ENCODE measurements at regions not wholly inside any gene's neighbourhood (a gene's known extent, or its start where the extent isn't known, plus 50 kb on each side); places are given as distances from the start of the nearest gene placed in this dataset.

DNA sequence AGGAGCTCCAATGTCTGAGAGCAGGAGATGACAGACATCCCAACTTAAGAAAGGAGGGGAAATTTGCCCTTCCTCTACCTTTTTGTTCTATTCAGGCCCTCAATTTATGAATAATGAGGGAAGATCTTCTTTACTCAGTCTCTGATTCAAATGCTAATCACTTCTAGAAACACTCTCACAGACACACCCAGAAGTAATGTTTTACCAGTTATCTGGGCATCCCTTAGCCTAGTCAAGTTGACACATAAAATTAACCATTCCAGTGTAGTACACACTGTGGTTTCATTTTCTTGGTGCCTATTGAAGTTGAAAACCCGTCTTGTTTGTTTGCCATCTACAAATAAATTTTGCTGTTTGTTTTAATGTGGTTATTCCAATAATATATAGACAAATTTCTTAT lies 167.6 kb downstream of the PCSK1 start:
- WGBS (ENCODE audit: insufficient coverage) = no CpG with 5 or more reads among the region's 1 CpG
- H3K9me3 ChIP-seq (ENCODE audit: control insufficient read depth, insufficient read depth, low read length) = peaks cover 8% of the 10 kb centered on the region
- H3K4me3 Mint-ChIP-seq = no peak overlapping the region
- no peaks in the 10 kb centered on the region for H3K4me1 ChIP-seq (ENCODE audit: control insufficient read depth, insufficient read depth, low read length)
- TF ChIP-seq, protein P1, sequence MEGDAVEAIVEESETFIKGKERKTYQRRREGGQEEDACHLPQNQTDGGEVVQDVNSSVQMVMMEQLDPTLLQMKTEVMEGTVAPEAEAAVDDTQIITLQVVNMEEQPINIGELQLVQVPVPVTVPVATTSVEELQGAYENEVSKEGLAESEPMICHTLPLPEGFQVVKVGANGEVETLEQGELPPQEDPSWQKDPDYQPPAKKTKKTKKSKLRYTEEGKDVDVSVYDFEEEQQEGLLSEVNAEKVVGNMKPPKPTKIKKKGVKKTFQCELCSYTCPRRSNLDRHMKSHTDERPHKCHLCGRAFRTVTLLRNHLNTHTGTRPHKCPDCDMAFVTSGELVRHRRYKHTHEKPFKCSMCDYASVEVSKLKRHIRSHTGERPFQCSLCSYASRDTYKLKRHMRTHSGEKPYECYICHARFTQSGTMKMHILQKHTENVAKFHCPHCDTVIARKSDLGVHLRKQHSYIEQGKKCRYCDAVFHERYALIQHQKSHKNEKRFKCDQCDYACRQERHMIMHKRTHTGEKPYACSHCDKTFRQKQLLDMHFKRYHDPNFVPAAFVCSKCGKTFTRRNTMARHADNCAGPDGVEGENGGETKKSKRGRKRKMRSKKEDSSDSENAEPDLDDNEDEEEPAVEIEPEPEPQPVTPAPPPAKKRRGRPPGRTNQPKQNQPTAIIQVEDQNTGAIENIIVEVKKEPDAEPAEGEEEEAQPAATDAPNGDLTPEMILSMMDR (IDR thresholded peaks at IDR 0.05) = no peak
- ATAC-seq (no peak), DNase-seq (no peak)
- no peaks in the 10 kb centered on the region for H3K36me3 ChIP-seq (ENCODE audit: control insufficient read depth, insufficient read depth, low read length)
- H3K9me3 Mint-ChIP-seq = peaks cover 10 to 12% of the 10 kb centered on the region in 2 donors
- peaks cover 8 to 10% of the 10 kb centered on the region in 2 donors for H3K27me3 Mint-ChIP-seq (ENCODE audit: low read depth in 2 of 2)
- H3K4me3 ChIP-seq (ENCODE audit: low read length) = no peak overlapping the region
- H3K36me3 Mint-ChIP-seq = peaks cover 25% of the 10 kb centered on the region
- H3K27ac ChIP-seq (ENCODE audit: low read length) = no peak overlapping the region
- H3K4me1 Mint-ChIP-seq = no peaks in the 10 kb centered on the region
- peaks cover 3% of the 10 kb centered on the region for H3K27me3 ChIP-seq (ENCODE audit: control insufficient read depth, insufficient read depth, low read length)
- intact Hi-C loops (cut with micrococcal nuclease) = no loop called here
- no peak overlapping the region for H3K27ac Mint-ChIP-seq

DNA sequence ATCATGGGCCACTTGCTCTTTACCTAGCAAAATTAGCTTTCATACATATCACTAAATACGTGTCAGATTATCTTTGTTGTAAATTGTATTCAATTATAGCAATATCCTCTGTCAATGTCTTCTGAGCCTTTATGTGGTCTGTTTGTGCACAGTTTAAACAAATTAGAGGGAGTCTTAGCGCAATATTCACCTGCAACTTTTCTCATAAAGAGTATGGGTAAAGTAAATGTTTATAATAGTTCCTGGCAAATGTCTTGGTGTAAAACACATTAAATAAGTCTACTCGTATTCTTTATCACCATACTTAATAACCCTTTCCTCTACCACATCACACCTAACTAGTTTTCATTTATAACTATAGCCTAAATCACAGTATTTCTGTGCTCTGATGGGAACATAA lies 169.0 kb downstream of the PCSK1 start:
- H3K36me3 Mint-ChIP-seq = peaks cover 18% of the 10 kb centered on the region
- Histone ChIP-seq H3K27ac (ENCODE audit: low read length) (no peak overlapping the region), H3K9me3 (ENCODE audit: control insufficient read depth, insufficient read depth, low read length) (peaks cover 8% of the 10 kb centered on the region), H3K27me3 (ENCODE audit: control insufficient read depth, insufficient read depth, low read length) (peaks cover 3% of the 10 kb centered on the region), H3K36me3 (ENCODE audit: control insufficient read depth, insufficient read depth, low read length) (no peaks in the 10 kb centered on the region), H3K4me3 (ENCODE audit: low read length) (no peak overlapping the region), H3K4me1 (ENCODE audit: control insufficient read depth, insufficient read depth, low read length) (no peaks in the 10 kb centered on the region)
- no peaks in the 10 kb centered on the region for H3K4me1 Mint-ChIP-seq
- TF ChIP-seq, protein P1 (IDR thresholded peaks at IDR 0.05) = no peak
- H3K27me3 Mint-ChIP-seq (ENCODE audit: low read depth in 2 of 2) = peaks cover 3 to 8% of the 10 kb centered on the region in 2 donors
- H3K4me3 Mint-ChIP-seq = no peak overlapping the region
- WGBS (ENCODE audit: insufficient coverage) = no CpG with 5 or more reads among the region's 3 CpGs
- peaks cover 9 to 12% of the 10 kb centered on the region in 2 donors for H3K9me3 Mint-ChIP-seq
- ATAC-seq (no peak), DNase-seq (no peak)
- no peak overlapping the region for H3K27ac Mint-ChIP-seq
- intact Hi-C loops (cut with micrococcal nuclease) = no loop called here

DNA sequence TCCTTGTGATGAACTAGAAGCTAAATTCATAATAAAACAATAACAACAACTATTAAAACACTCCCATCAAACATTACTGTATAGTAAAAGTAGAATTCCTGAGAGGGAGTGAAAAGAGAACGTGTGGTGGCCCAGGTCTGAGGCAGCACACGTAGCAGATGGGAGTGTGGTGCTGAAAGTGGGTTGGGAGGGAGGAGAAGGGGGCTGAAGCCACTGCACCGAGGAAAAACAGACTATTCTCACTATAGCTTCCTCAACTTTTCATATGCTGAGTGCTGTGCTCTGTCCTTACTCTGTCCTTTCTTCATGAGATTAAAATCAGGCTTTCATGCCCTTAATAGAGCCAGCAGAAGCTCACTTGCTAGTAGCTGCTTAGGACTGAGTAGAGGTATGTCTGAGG lies 170.9 kb downstream of the PCSK1 start:
- no peaks in the 10 kb centered on the region for H3K36me3 ChIP-seq (ENCODE audit: control insufficient read depth, insufficient read depth, low read length)
- H3K4me1 Mint-ChIP-seq = no peaks in the 10 kb centered on the region
- 42% methylated on average over 2 of the region's 3 CpGs for WGBS (ENCODE audit: insufficient coverage)
- peaks cover 11% of the 10 kb centered on the region for H3K36me3 Mint-ChIP-seq
- no peak overlapping the region for H3K27ac ChIP-seq (ENCODE audit: low read length)
- no peak overlapping the region for H3K27ac Mint-ChIP-seq
- H3K27me3 Mint-ChIP-seq (ENCODE audit: low read depth in 2 of 2) = peaks cover 0 to 8% of the 10 kb centered on the region in 2 donors
- peaks cover 3% of the 10 kb centered on the region for H3K27me3 ChIP-seq (ENCODE audit: control insufficient read depth, insufficient read depth, low read length)
- H3K4me1 ChIP-seq (ENCODE audit: control insufficient read depth, insufficient read depth, low read length) = no peaks in the 10 kb centered on the region
- H3K4me3 ChIP-seq (ENCODE audit: low read length) = no peak overlapping the region
- peaks cover 3% of the 10 kb centered on the region for H3K9me3 ChIP-seq (ENCODE audit: control insufficient read depth, insufficient read depth, low read length)
- TF ChIP-seq, protein P1 (IDR thresholded peaks at IDR 0.05) = no peak
- no peak for DNase-seq
- no peak for ATAC-seq
- peaks cover 7 to 8% of the 10 kb centered on the region in 2 donors for H3K9me3 Mint-ChIP-seq
- no peak overlapping the region for H3K4me3 Mint-ChIP-seq
- intact Hi-C loops (cut with micrococcal nuclease) = no loop called here

DNA sequence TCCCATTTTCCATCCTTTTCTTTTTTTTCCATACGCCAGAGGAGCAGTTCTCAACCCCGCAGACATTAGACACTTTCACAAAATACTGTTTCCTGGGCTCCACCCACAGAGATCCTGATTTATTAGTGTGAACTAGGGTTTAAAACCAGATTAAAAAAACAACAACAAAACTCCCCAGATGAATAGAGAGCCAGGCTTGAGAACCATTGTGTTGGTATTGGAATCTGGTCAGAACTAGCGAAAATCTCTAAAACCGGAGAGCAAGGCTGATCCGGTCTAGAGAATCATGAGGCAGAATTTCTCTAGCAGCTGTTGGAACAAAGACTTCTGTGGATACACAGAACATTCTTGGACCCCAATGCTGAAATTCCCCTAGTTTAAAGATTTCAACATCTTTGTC lies 173.0 kb downstream of the PCSK1 start:
- Histone ChIP-seq H3K36me3 (ENCODE audit: control insufficient read depth, insufficient read depth, low read length) (no peaks in the 10 kb centered on the region), H3K4me1 (ENCODE audit: control insufficient read depth, insufficient read depth, low read length) (no peaks in the 10 kb centered on the region), H3K27ac (ENCODE audit: low read length) (no peak overlapping the region), H3K4me3 (ENCODE audit: low read length) (no peak overlapping the region), H3K27me3 (ENCODE audit: control insufficient read depth, insufficient read depth, low read length) (no peaks in the 10 kb centered on the region), H3K9me3 (ENCODE audit: control insufficient read depth, insufficient read depth, low read length) (no peaks in the 10 kb centered on the region)
- TF ChIP-seq, protein P1 (IDR thresholded peaks at IDR 0.05) = no peak
- H3K4me1 Mint-ChIP-seq = no peaks in the 10 kb centered on the region
- ATAC-seq (no peak), DNase-seq (no peak)
- 98% methylated on average over 4 of the region's 5 CpGs for WGBS (ENCODE audit: insufficient coverage)
- H3K36me3 Mint-ChIP-seq = no peaks in the 10 kb centered on the region
- H3K9me3 Mint-ChIP-seq = peaks cover 0 to 3% of the 10 kb centered on the region in 2 donors
- intact Hi-C loops (cut with micrococcal nuclease) = no loop called here
- H3K27ac Mint-ChIP-seq = no peak overlapping the region
- no peaks in the 10 kb centered on the region for H3K27me3 Mint-ChIP-seq (ENCODE audit: low read depth in 2 of 2)
- no peak overlapping the region for H3K4me3 Mint-ChIP-seq

All from natural killer cell (primary cell).